Pancreas (tissue), 10 donors: ENCODE measurements at regions not wholly inside any gene's neighbourhood (a gene's known extent, or its start where the extent isn't known, plus 50 kb on each side); places are given as distances from the start of the nearest gene placed in this dataset.

Experiments used
- ATAC-seq, 4 donors: fragments of 200-7000 bp; cut with Tn5 transposase; one replicate each; pipeline versions ENCODE4 v1.8.0 to v1.9.1; 2020; ENCODE audit warnings: mild to moderate bottlenecking in 4 of 4, moderate library complexity in 4 of 4
- DNase-seq, 6 donors: peaks; one replicate each; pipeline ENCODE4 v3.0.0-alpha.2; 2020
- FAIRE-seq: peaks from 2 replicates; lab custom pipeline; 2012; peaks lifted over from hg19 to GRCh38; lab: Jason Lieb, UNC
- H3K27ac ChIP-seq, 4 donors: fragments of 200-600 bp; sonication (generic); 1 replicate in 3 of 4; 2 replicates in 1 of 4; pipeline versions ENCODE4 v1.5.0 to v1.8.0; 2020
- H3K27me3 ChIP-seq, 4 donors: fragments of 200-600 bp; one replicate each; pipeline ENCODE4 v1.8.0; 2021
- H3K36me3 ChIP-seq, 3 donors: fragments of 200-600 bp; sonication (generic) in 1 of 3; one replicate each; pipeline versions ENCODE4 v1.5.0 to v1.8.0; 2020 to 2021
- H3K4me1 ChIP-seq, 3 donors: fragments of 200-600 bp; one replicate each; pipeline ENCODE4 v1.8.0; 2021
- H3K4me3 ChIP-seq, 4 donors: fragments of 200-600 bp; sonication (generic) in 2 of 4; one replicate each; pipeline versions ENCODE4 v1.5.0 to v1.8.0; 2020 to 2021
- H3K9me3 ChIP-seq, 4 donors: fragments of 200-600 bp; one replicate each; pipeline ENCODE4 v1.8.0; 2021
- CTCF ChIP-seq, 4 donors: fragments of 200-600 bp; sonication (generic) in 3 of 4; IDR thresholded peaks; one replicate each; pipeline versions ENCODE4 v1.5.0 to v1.8.0; 2021; ENCODE audit warnings: antibody characterized with exemption in 4 of 4
- WGBS, 2 donors: extraction: QIAGEN DNeasy Blood & Tissue Kit; methylation state at CpG; one replicate each; pipeline ENCODE4 v1.1.7; 2013; 5-methylcytosine and 5-hydroxymethylcytosine counted together
- intact Hi-C, 3 donors: fragments of 100-400 bp; cut with DNase I; formaldehyde crosslinking; loops; one replicate each; pipeline versions ENCODE4 v1.11.1 to v1.14.2; 2022
- donor health status: healthy with polysubstance abuse.
- donor health status: DM: no; HTN: no; CAD: no; lungs with moderate emphysema.
- donor health status: DM: no; HTN: no; CAD: no.
- donor health status: control.
- donor health status: control.
- donor health status: Bipolar disorder and iron deficiency.
- donor health status: DM: yes; HTN: yes; CAD: no.
- donor health status: DM: no; HTN: no; CAD: no.
- donor health status: DM: no; HTN: no; CAD: no.
- donor health status: DM: yes; HTN: yes; CAD: no.

- no peak overlapping the region for H3K27ac ChIP-seq
- DNase-seq (no peak), ATAC-seq (no peak), FAIRE-seq (no peak)
- H3K9me3 ChIP-seq: no peaks in the 10 kb centered on the region
- no peak overlapping the region for H3K4me3 ChIP-seq
- WGBS, 2 donors: 67 to 84% methylated on average over 3 of the region's 3 CpGs
- no peaks in the 10 kb centered on the region for H3K4me1 ChIP-seq
- no peak for TF ChIP-seq CTCF (IDR thresholded peaks at IDR 0.05)
- intact Hi-C loops: no loop called here
- no peaks in the 10 kb centered on the region for H3K36me3 ChIP-seq
- H3K27me3 ChIP-seq: no peaks in the 10 kb centered on the region
Observed at GRCh38 chr12:90151491-90152015, 442.9 kb upstream of the ATP2B1 start.

- Histone ChIP-seq H3K4me1 (no peaks in the 10 kb centered on the region), H3K9me3 (no peaks in the 10 kb centered on the region), H3K27ac (no peak overlapping the region), H3K27me3 (no peaks in the 10 kb centered on the region), H3K36me3 (no peaks in the 10 kb centered on the region), H3K4me3 (no peak overlapping the region)
- no peak for FAIRE-seq
- no peak for ATAC-seq
- TF ChIP-seq CTCF (IDR thresholded peaks at IDR 0.05): no peak
- 82 to 94% methylated on average over 1 of the region's 1 CpG for WGBS, 2 donors
- DNase-seq: no peak
- intact Hi-C loops: no loop called here
Observed at GRCh38 chr12:90149453-90149852, 440.8 kb upstream of the ATP2B1 start.

- Histone ChIP-seq H3K4me1 (no peaks in the 10 kb centered on the region), H3K36me3 (no peaks in the 10 kb centered on the region), H3K9me3 (no peaks in the 10 kb centered on the region), H3K27ac (no peak overlapping the region), H3K27me3 (no peaks in the 10 kb centered on the region), H3K4me3 (no peak overlapping the region)
- FAIRE-seq (no peak), DNase-seq (no peak), ATAC-seq (no peak)
- WGBS, 2 donors: 78 to 83% methylated on average over 4 of the region's 4 CpGs
- intact Hi-C loops: no loop called here
- TF ChIP-seq CTCF (IDR thresholded peaks at IDR 0.05): no peak
Observed at GRCh38 chr12:90129366-90130030, 420.9 kb upstream of the ATP2B1 start.

GRCh38 chr12:90128526-90128925 lies 419.9 kb upstream of the ATP2B1 start:
- Histone ChIP-seq H3K9me3 (no peaks in the 10 kb centered on the region), H3K4me3 (no peak overlapping the region), H3K36me3 (no peaks in the 10 kb centered on the region), H3K27ac (no peak overlapping the region), H3K4me1 (no peaks in the 10 kb centered on the region), H3K27me3 (no peaks in the 10 kb centered on the region)
- ATAC-seq: no peak
- WGBS, 2 donors: 65 to 68% methylated on average over 4 of the region's 4 CpGs
- DNase-seq: no peak
- intact Hi-C loops: no loop called here
- FAIRE-seq: no peak
- no peak for TF ChIP-seq CTCF (IDR thresholded peaks at IDR 0.05)

- Histone ChIP-seq H3K27ac (no peak overlapping the region), H3K4me1 (no peaks in the 10 kb centered on the region), H3K27me3 (no peaks in the 10 kb centered on the region), H3K4me3 (no peak overlapping the region), H3K9me3 (no peaks in the 10 kb centered on the region), H3K36me3 (no peaks in the 10 kb centered on the region)
- DNase-seq (no peak), FAIRE-seq (no peak), ATAC-seq (no peak)
- intact Hi-C loops: no loop called here
- WGBS, 2 donors: 56 to 80% methylated on average over 2 of the region's 2 CpGs
- TF ChIP-seq CTCF (IDR thresholded peaks at IDR 0.05): no peak
Observed at GRCh38 chr12:90126125-90126524, 417.5 kb upstream of the ATP2B1 start.
